Endothelial cell of umbilical vein (primary cell): ENCODE measurements at regions not wholly inside any gene's neighbourhood (a gene's known extent, or its start where the extent isn't known, plus 50 kb on each side); places are given as distances from the start of the nearest gene placed in this dataset.

Experiments
- BruUV-seq: library from RNA; stranded (reverse); fragments of 400-500 nt; replicated peaks from 2 replicates; lab custom pipeline; 2021; lab: Mats Ljungman, UMichigan
- CTCF ChIA-PET: fragments of 300-600, 350-600 bp; sonication (Branson Sonifier 250); formaldehyde crosslinking; loops from one replicate; lab custom pipeline; 2021; ENCODE audit warnings: antibody characterized with exemption, inconsistent platforms; lab: Charles Lee
- POLR2A ChIA-PET: fragments of 300-600, 350-600 bp; sonication (Branson Sonifier 250); formaldehyde crosslinking; loops from one replicate; lab custom pipeline; 2021; ENCODE audit warnings: antibody characterized with exemption, inconsistent platforms; lab: Charles Lee
- DNase-seq: peaks from one replicate; pipeline ENCODE4 v3.0.0-alpha.2; 2011; ENCODE audit warnings: low read depth, low spot score
- FAIRE-seq: peaks from 2 replicates; lab custom pipeline; 2011; peaks lifted over from hg19 to GRCh38; lab: Jason Lieb, UNC
- H2AFZ ChIP-seq: 2 replicates; pipeline ENCODE4 v1.6.0; 2012; ENCODE audit warnings: low read depth, low read length, control low read depth, inconsistent platforms
- H3K27ac ChIP-seq: 2 replicates; pipeline ENCODE4 v1.5.1; 2011; ENCODE audit warnings: low read depth, mild to moderate bottlenecking, control low read depth, low read length, moderate library complexity; ENCODE audit not compliant: insufficient read depth
- H3K27me3 ChIP-seq, 2 experiments: 2 replicates each; pipeline versions ENCODE4 v1.6.0 to v1.6.1; 2011; ENCODE audit warnings: low read length in 2 of 2, mixed read lengths in 1 of 2; ENCODE audit not compliant: control insufficient read depth in 2 of 2, insufficient read depth in 2 of 2
- H3K36me3 ChIP-seq, 2 experiments: 2 replicates in 1 of 2; 3 replicates in 1 of 2; pipeline ENCODE4 v1.5.1; 2011; ENCODE audit warnings: low read length in 2 of 2, mild to moderate bottlenecking in 1 of 2, moderate library complexity in 1 of 2; ENCODE audit not compliant: control insufficient read depth in 2 of 2, insufficient read depth in 2 of 2; ENCODE audit errors: extremely low read depth in 1 of 2
- H3K4me1 ChIP-seq: 3 replicates; pipeline ENCODE4 v1.5.1; 2011; ENCODE audit warnings: mild to moderate bottlenecking, low read length; ENCODE audit not compliant: control insufficient read depth, insufficient read depth; ENCODE audit errors: extremely low read depth
- H3K4me2 ChIP-seq: 2 replicates; pipeline ENCODE4 v1.6.1; 2011; ENCODE audit warnings: low read length, control low read depth, mixed read lengths; ENCODE audit not compliant: insufficient read depth
- H3K4me3 ChIP-seq, 3 experiments: fragments of 200-600 bp in 1 of 3; sonication (generic), shearing (Covaris generic) in 1 of 3; replicated peaks in 1 of 3; 2 replicates each; pipeline ENCODE4 v1.5.1; 2011 to 2016; ENCODE audit warnings: control low read depth in 3 of 3, low read length in 3 of 3, mild to moderate bottlenecking in 2 of 3, inconsistent platforms in 1 of 3, low read depth in 1 of 3, moderate library complexity in 1 of 3; ENCODE audit not compliant: insufficient read depth in 1 of 3
- H3K79me2 ChIP-seq: 2 replicates; pipeline ENCODE4 v1.6.0; 2012; ENCODE audit warnings: low read length, inconsistent platforms; ENCODE audit not compliant: control insufficient read depth, insufficient read depth
- H3K9ac ChIP-seq: replicated peaks from 2 replicates; pipeline ENCODE3; 2011; ENCODE audit warnings: low read length, control low read depth; ENCODE audit not compliant: insufficient read depth; ENCODE audit errors: extremely low read depth
- H3K9me1 ChIP-seq: replicated peaks from 3 replicates; pipeline ENCODE4 v1.6.0; 2011; ENCODE audit warnings: mild to moderate bottlenecking, low read length; ENCODE audit not compliant: control insufficient read depth, insufficient read depth; ENCODE audit errors: extremely low read depth
- H3K9me3 ChIP-seq: replicated peaks from 2 replicates; pipeline ENCODE4 v1.5.1; 2012; ENCODE audit warnings: low read length, inconsistent platforms; ENCODE audit not compliant: control insufficient read depth, insufficient read depth
- H4K20me1 ChIP-seq: replicated peaks from 2 replicates; pipeline ENCODE3; 2011; ENCODE audit warnings: mild to moderate bottlenecking, low read length; ENCODE audit not compliant: control insufficient read depth, insufficient read depth; ENCODE audit errors: extremely low read depth
- EZH2 ChIP-seq: IDR thresholded peaks from 2 replicates; pipeline ENCODE4 v1.6.1; 2012; ENCODE audit warnings: borderline replicate concordance, low read depth, mild to moderate bottlenecking, moderate library complexity, low read length, inconsistent platforms; ENCODE audit not compliant: severe bottlenecking
- FOS ChIP-seq: IDR thresholded peaks from 2 replicates; pipeline ENCODE4 v1.6.1; 2011; ENCODE audit warnings: mild to moderate bottlenecking, low read length, moderate library complexity, borderline replicate concordance; ENCODE audit not compliant: insufficient read depth
- GATA2 ChIP-seq: IDR thresholded peaks from 2 replicates; pipeline ENCODE4 v1.7.0; 2011; ENCODE audit warnings: low read depth, mild to moderate bottlenecking, moderate library complexity, mixed read lengths, low read length; ENCODE audit not compliant: insufficient read length, insufficient read depth
- JUN ChIP-seq: IDR thresholded peaks from 2 replicates; pipeline ENCODE4 v1.6.1; 2011; ENCODE audit warnings: borderline replicate concordance, low read depth; ENCODE audit not compliant: insufficient read length, insufficient read depth
- MYC ChIP-seq: IDR thresholded peaks from one replicate; pipeline ENCODE4 v1.6.1; 2011; ENCODE audit warnings: mild to moderate bottlenecking, low read depth, low read length
- POLR2A ChIP-seq: IDR thresholded peaks from 2 replicates; pipeline ENCODE4 v1.6.1; 2012; ENCODE audit warnings: low read depth, mild to moderate bottlenecking, control low read depth, low read length
- POLR2AphosphoS5 ChIP-seq: IDR thresholded peaks from 2 replicates; pipeline ENCODE4 v1.6.1; 2012; ENCODE audit warnings: low read depth, mild to moderate bottlenecking, control low read depth, low read length, moderate library complexity; ENCODE audit not compliant: insufficient read depth
- dilution Hi-C: fragments of 300-500 bp; cut with MboI; formaldehyde crosslinking; loops from one replicate; pipeline ENCODE4 v1.15.0; 2019; ENCODE audit warnings: low sequenced_read_pairs; ENCODE audit not compliant: extremely low pct_ligation_motif_present
- intact Hi-C: fragments of 100-400 bp; cut with micrococcal nuclease; formaldehyde crosslinking; loops from one replicate; pipeline ENCODE4 v1.10.0; 2022
- TF ChIP-seq, protein P1 (sequence below): IDR thresholded peaks from 2 replicates; pipeline ENCODE4 v1.6.1; 2011; ENCODE audit not compliant: insufficient read depth, insufficient read length
- TF ChIP-seq, protein P2 (sequence below), 2 donors: IDR thresholded peaks; 1 replicate in 1 of 2; 2 replicates in 1 of 2; pipeline ENCODE4 v1.5.1; 2011; ENCODE audit warnings: low read length in 2 of 2, mild to moderate bottlenecking in 2 of 2, moderate library complexity in 2 of 2, control low read depth in 1 of 2, inconsistent platforms in 1 of 2, low read depth in 1 of 2; ENCODE audit not compliant: insufficient read depth in 1 of 2; ENCODE audit errors: extremely low read depth in 1 of 2

DNA sequence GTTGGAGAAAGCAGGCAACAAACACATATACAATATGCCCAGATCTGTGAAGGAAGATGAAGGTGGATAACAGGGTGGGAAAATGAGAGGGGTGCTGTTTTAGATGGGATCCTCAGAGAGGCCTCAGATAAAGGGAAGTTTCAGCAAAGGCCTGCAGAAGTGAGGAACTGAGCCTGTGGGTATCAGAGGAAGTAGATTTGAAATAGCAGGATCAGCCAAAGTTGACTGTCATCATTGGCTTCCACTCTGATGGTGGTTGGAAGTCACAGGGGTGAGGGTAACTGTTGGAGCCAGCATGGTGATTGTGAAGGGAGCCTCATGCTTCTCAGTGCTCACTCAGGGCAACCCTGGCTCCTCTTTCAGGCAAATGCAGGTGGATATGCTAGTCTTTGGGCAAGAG lies 607.2 kb upstream of the CLINT1 start:
- Histone ChIP-seq H3K9me3 (no peaks in the 10 kb centered on the region), H3K9ac (no peak overlapping the region), H2AFZ (no peak overlapping the region), H3K4me1 (no peaks in the 10 kb centered on the region), H4K20me1 (no peaks in the 10 kb centered on the region), H3K4me2 (no peak overlapping the region), H3K27me3 (no peaks in the 10 kb centered on the region), H3K79me2 (no peaks in the 10 kb centered on the region), H3K36me3 (no peaks in the 10 kb centered on the region), H3K4me3 (no peak overlapping the region), H3K9me1 (no peaks in the 10 kb centered on the region), H3K27ac (no peak overlapping the region)
- TF ChIP-seq EZH2, result no peak
- TF ChIP-seq POLR2A, result no peak
- TF ChIP-seq JUN, result no peak
- TF ChIP-seq MYC, result no peak
- no peak for TF ChIP-seq POLR2AphosphoS5
- TF ChIP-seq, protein P1, sequence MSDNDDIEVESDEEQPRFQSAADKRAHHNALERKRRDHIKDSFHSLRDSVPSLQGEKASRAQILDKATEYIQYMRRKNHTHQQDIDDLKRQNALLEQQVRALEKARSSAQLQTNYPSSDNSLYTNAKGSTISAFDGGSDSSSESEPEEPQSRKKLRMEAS, result no peak
- no peak for TF ChIP-seq FOS
- TF ChIP-seq GATA2, result no peak
- TF ChIP-seq, protein P2, sequence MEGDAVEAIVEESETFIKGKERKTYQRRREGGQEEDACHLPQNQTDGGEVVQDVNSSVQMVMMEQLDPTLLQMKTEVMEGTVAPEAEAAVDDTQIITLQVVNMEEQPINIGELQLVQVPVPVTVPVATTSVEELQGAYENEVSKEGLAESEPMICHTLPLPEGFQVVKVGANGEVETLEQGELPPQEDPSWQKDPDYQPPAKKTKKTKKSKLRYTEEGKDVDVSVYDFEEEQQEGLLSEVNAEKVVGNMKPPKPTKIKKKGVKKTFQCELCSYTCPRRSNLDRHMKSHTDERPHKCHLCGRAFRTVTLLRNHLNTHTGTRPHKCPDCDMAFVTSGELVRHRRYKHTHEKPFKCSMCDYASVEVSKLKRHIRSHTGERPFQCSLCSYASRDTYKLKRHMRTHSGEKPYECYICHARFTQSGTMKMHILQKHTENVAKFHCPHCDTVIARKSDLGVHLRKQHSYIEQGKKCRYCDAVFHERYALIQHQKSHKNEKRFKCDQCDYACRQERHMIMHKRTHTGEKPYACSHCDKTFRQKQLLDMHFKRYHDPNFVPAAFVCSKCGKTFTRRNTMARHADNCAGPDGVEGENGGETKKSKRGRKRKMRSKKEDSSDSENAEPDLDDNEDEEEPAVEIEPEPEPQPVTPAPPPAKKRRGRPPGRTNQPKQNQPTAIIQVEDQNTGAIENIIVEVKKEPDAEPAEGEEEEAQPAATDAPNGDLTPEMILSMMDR (IDR thresholded peaks at IDR 0.05; ENCODE audit: extremely low read depth in 1 of 2, insufficient read depth in 1 of 2, low read depth in 1 of 2, low read length in 2 of 2), result no peak
- BruUV-seq, result no TSS peak
- dilution Hi-C loops (no loop called here), intact Hi-C loops (no loop called here)
- ChIA-PET CTCF (no interaction called here), POLR2A (no interaction called here)
- FAIRE-seq, result no peak
- DNase-seq, result no peak
